ENCODE measurements at regions not wholly inside any gene's neighbourhood (a gene's known extent, or its start where the extent isn't known, plus 50 kb on each side); places are given as distances from the start of the nearest gene placed in this dataset.
"Not testable (repeated sequence)": the region's sequence is repeated elsewhere in the genome, so short reads cannot be mapped to it uniquely, and the experiment has no call there.

DNA sequence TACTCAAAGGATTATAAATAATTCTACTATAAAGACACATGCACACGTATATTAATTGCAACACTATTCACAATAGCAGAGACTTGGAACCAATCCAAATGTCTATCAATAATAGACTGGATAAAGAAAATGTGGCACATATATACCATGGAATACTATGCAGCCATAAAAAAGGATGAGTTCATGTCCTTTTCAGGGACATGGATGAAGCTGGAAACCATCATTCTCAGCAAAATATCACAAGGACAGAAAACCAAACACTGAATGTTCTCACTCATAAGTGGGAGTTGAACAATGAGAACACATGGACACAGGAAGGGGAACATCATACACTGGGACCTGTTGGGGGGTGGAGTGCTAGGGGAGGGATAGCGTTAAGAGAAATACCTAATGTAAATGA is 1052.2 kb upstream of the POU3F4 start:
- WGBS (ENCODE audit: extremely low coverage, insufficient coverage, insufficient read length): no CpG with 5 or more reads among the region's 2 CpGs
- not testable (repeated sequence) for H3K4ac ChIP-seq (ENCODE audit: low read depth, low read length); H4K91ac ChIP-seq (ENCODE audit: low read depth, low read length); H3K9ac ChIP-seq (ENCODE audit: low read length); H4K12ac ChIP-seq (ENCODE audit: low read depth, low read length); H3K4me2 ChIP-seq (ENCODE audit: low read length); H3K9me3 ChIP-seq (ENCODE audit: insufficient read depth, low read depth, low read length); H3K79me1 ChIP-seq (ENCODE audit: low read length); H2BK5ac ChIP-seq (ENCODE audit: low read depth, low read length, poor library complexity); H2BK12ac ChIP-seq (ENCODE audit: low read length); H2BK120ac ChIP-seq (ENCODE audit: insufficient read depth, low read length, poor library complexity); H3K36me3 ChIP-seq (ENCODE audit: control insufficient read depth in 1 of 2, insufficient read depth in 2 of 2, low read length in 2 of 2); H3K79me2 ChIP-seq (ENCODE audit: control insufficient read depth, insufficient read depth, low read length, poor library complexity); H3K14ac ChIP-seq (ENCODE audit: low read length); H3K27ac ChIP-seq (ENCODE audit: low read depth, low read length); H3K23ac ChIP-seq (ENCODE audit: low read length); DNase-seq; H4K8ac ChIP-seq (ENCODE audit: low read depth, low read length); H3K4me1 ChIP-seq (ENCODE audit: control insufficient read depth in 1 of 2, insufficient read depth in 2 of 2, low read length in 2 of 2); H2AFZ ChIP-seq (ENCODE audit: insufficient read depth, low read length, poor library complexity); H3K4me3 ChIP-seq (ENCODE audit: low read depth, low read length); H3K27me3 ChIP-seq (ENCODE audit: insufficient read depth, low read length); H2AK5ac ChIP-seq (ENCODE audit: low read length); H3K18ac ChIP-seq (ENCODE audit: low read length)

DNA sequence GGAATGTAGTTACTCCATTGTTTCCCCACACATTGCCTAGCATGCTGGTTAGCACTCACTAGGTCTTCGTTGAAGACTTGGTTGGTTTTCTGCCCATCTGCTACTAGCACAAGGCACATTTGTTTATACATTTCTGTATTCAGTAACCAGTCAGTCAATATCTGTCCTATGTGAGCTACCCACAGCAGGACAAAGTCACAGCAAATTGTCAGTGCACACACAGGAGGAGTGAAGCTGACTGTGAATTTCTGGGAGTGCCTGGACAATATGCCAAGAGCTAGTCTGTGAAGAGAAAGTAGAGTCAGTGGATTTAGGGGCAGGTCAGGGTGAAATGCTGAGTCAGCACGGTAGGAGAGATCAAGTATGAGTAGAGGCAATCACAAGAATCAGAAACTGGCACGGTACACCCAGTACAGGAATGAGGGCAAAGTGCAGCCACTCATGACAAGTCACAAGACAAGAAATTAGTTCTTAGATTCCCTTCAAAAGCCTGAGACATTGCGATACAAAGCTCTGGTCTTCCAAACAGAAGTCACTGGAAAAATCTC is 1049.8 kb upstream of the POU3F4 start:
- Histone ChIP-seq H2AK5ac (ENCODE audit: low read length) (no peak overlapping the region), H3K4me2 (ENCODE audit: low read length) (no peak overlapping the region), H3K4me3 (ENCODE audit: low read depth, low read length) (no peak overlapping the region), H3K36me3 (ENCODE audit: control insufficient read depth in 1 of 2, insufficient read depth in 2 of 2, low read length in 2 of 2) (no peaks in the 10 kb centered on the region), H4K91ac (ENCODE audit: low read depth, low read length) (no peak overlapping the region), H2AFZ (ENCODE audit: insufficient read depth, low read length, poor library complexity) (no peak overlapping the region), H3K9ac (ENCODE audit: low read length) (no peak overlapping the region), H3K27ac (ENCODE audit: low read depth, low read length) (no peak overlapping the region), H2BK5ac (ENCODE audit: low read depth, low read length, poor library complexity) (no peak overlapping the region), H3K14ac (ENCODE audit: low read length) (no peak overlapping the region), H3K4ac (ENCODE audit: low read depth, low read length) (no peak overlapping the region), H3K23ac (ENCODE audit: low read length) (no peak overlapping the region), H3K79me1 (ENCODE audit: low read length) (no peaks in the 10 kb centered on the region), H2BK120ac (ENCODE audit: insufficient read depth, low read length, poor library complexity) (no peak overlapping the region), H2BK12ac (ENCODE audit: low read length) (no peak overlapping the region), H3K79me2 (ENCODE audit: control insufficient read depth, insufficient read depth, low read length, poor library complexity) (no peaks in the 10 kb centered on the region), H4K12ac (ENCODE audit: low read depth, low read length) (no peak overlapping the region), H3K18ac (ENCODE audit: low read length) (no peak overlapping the region), H3K27me3 (ENCODE audit: insufficient read depth, low read length) (no peaks in the 10 kb centered on the region), H3K9me3 (ENCODE audit: insufficient read depth, low read depth, low read length) (no peaks in the 10 kb centered on the region), H4K8ac (ENCODE audit: low read depth, low read length) (no peak overlapping the region), H3K4me1 (ENCODE audit: control insufficient read depth in 1 of 2, insufficient read depth in 2 of 2, low read length in 2 of 2) (no peaks in the 10 kb centered on the region)
- no peak for DNase-seq
- no CpG with 5 or more reads among the region's 4 CpGs for WGBS (ENCODE audit: extremely low coverage, insufficient coverage, insufficient read length)

DNA sequence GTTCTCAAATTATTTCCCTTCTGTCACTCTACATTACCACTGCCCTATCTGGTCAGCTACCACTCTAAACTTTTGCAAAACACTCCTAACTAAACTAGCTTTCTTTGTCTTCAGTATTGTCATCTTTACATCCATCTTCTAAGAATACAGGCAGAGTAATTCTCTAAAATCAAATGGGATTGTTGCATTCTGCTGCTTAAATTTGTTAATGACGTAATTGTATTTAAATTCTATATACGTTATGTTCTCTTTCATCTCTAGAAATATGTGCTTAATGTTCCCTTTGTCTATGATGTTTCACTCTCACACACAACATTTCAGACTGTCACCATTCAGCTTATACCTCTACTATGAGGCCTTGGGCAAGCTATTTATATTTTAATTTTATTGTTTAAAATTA is 1041.1 kb upstream of the POU3F4 start:
- Histone ChIP-seq H2BK120ac (ENCODE audit: insufficient read depth, low read length, poor library complexity) (no peak overlapping the region), H3K36me3 (ENCODE audit: control insufficient read depth in 1 of 2, insufficient read depth in 2 of 2, low read length in 2 of 2) (no peaks in the 10 kb centered on the region), H4K91ac (ENCODE audit: low read depth, low read length) (no peak overlapping the region), H2AK5ac (ENCODE audit: low read length) (no peak overlapping the region), H3K23ac (ENCODE audit: low read length) (no peak overlapping the region), H2BK5ac (ENCODE audit: low read depth, low read length, poor library complexity) (no peak overlapping the region), H3K4me1 (ENCODE audit: control insufficient read depth in 1 of 2, insufficient read depth in 2 of 2, low read length in 2 of 2) (no peaks in the 10 kb centered on the region), H3K14ac (ENCODE audit: low read length) (no peak overlapping the region), H3K4me3 (ENCODE audit: low read depth, low read length) (no peak overlapping the region), H3K18ac (ENCODE audit: low read length) (no peak overlapping the region), H2BK12ac (ENCODE audit: low read length) (no peak overlapping the region), H2AFZ (ENCODE audit: insufficient read depth, low read length, poor library complexity) (no peak overlapping the region), H3K9me3 (ENCODE audit: insufficient read depth, low read depth, low read length) (no peaks in the 10 kb centered on the region), H4K8ac (ENCODE audit: low read depth, low read length) (no peak overlapping the region), H3K79me1 (ENCODE audit: low read length) (no peaks in the 10 kb centered on the region), H3K27ac (ENCODE audit: low read depth, low read length) (no peak overlapping the region), H3K9ac (ENCODE audit: low read length) (no peak overlapping the region), H3K4me2 (ENCODE audit: low read length) (no peak overlapping the region), H4K12ac (ENCODE audit: low read depth, low read length) (no peak overlapping the region), H3K79me2 (ENCODE audit: control insufficient read depth, insufficient read depth, low read length, poor library complexity) (no peaks in the 10 kb centered on the region), H3K4ac (ENCODE audit: low read depth, low read length) (no peak overlapping the region), H3K27me3 (ENCODE audit: insufficient read depth, low read length) (no peaks in the 10 kb centered on the region)
- WGBS (ENCODE audit: extremely low coverage, insufficient coverage, insufficient read length): no CpG with 5 or more reads among the region's 2 CpGs
- no peak for DNase-seq
